Endothelial cell of umbilical vein (primary cell): ENCODE measurements at regions not wholly inside any gene's neighbourhood (a gene's known extent, or its start where the extent isn't known, plus 50 kb on each side); places are given as distances from the start of the nearest gene placed in this dataset.

Source experiments
- BruUV-seq: library from RNA; stranded (reverse); fragments of 400-500 nt; replicated peaks from 2 replicates; lab custom pipeline; 2021; lab: Mats Ljungman, UMichigan
- CTCF ChIA-PET: fragments of 300-600, 350-600 bp; sonication (Branson Sonifier 250); formaldehyde crosslinking; loops from one replicate; lab custom pipeline; 2021; ENCODE audit warnings: antibody characterized with exemption, inconsistent platforms; lab: Charles Lee
- POLR2A ChIA-PET: fragments of 300-600, 350-600 bp; sonication (Branson Sonifier 250); formaldehyde crosslinking; loops from one replicate; lab custom pipeline; 2021; ENCODE audit warnings: antibody characterized with exemption, inconsistent platforms; lab: Charles Lee
- DNase-seq: peaks from one replicate; pipeline ENCODE4 v3.0.0-alpha.2; 2011; ENCODE audit warnings: low read depth, low spot score
- FAIRE-seq: peaks from 2 replicates; lab custom pipeline; 2011; peaks lifted over from hg19 to GRCh38; lab: Jason Lieb, UNC
- H2AFZ ChIP-seq: 2 replicates; pipeline ENCODE4 v1.6.0; 2012; ENCODE audit warnings: low read depth, low read length, control low read depth, inconsistent platforms
- H3K27ac ChIP-seq: 2 replicates; pipeline ENCODE4 v1.5.1; 2011; ENCODE audit warnings: low read depth, mild to moderate bottlenecking, control low read depth, low read length, moderate library complexity; ENCODE audit not compliant: insufficient read depth
- H3K27me3 ChIP-seq, 2 experiments: 2 replicates each; pipeline versions ENCODE4 v1.6.0 to v1.6.1; 2011; ENCODE audit warnings: low read length in 2 of 2, mixed read lengths in 1 of 2; ENCODE audit not compliant: control insufficient read depth in 2 of 2, insufficient read depth in 2 of 2
- H3K36me3 ChIP-seq, 2 experiments: 2 replicates in 1 of 2; 3 replicates in 1 of 2; pipeline ENCODE4 v1.5.1; 2011; ENCODE audit warnings: low read length in 2 of 2, mild to moderate bottlenecking in 1 of 2, moderate library complexity in 1 of 2; ENCODE audit not compliant: control insufficient read depth in 2 of 2, insufficient read depth in 2 of 2; ENCODE audit errors: extremely low read depth in 1 of 2
- H3K4me1 ChIP-seq: 3 replicates; pipeline ENCODE4 v1.5.1; 2011; ENCODE audit warnings: mild to moderate bottlenecking, low read length; ENCODE audit not compliant: control insufficient read depth, insufficient read depth; ENCODE audit errors: extremely low read depth
- H3K4me2 ChIP-seq: 2 replicates; pipeline ENCODE4 v1.6.1; 2011; ENCODE audit warnings: low read length, control low read depth, mixed read lengths; ENCODE audit not compliant: insufficient read depth
- H3K4me3 ChIP-seq, 3 experiments: fragments of 200-600 bp in 1 of 3; sonication (generic), shearing (Covaris generic) in 1 of 3; replicated peaks in 1 of 3; 2 replicates each; pipeline ENCODE4 v1.5.1; 2011 to 2016; ENCODE audit warnings: control low read depth in 3 of 3, low read length in 3 of 3, mild to moderate bottlenecking in 2 of 3, inconsistent platforms in 1 of 3, low read depth in 1 of 3, moderate library complexity in 1 of 3; ENCODE audit not compliant: insufficient read depth in 1 of 3
- H3K79me2 ChIP-seq: 2 replicates; pipeline ENCODE4 v1.6.0; 2012; ENCODE audit warnings: low read length, inconsistent platforms; ENCODE audit not compliant: control insufficient read depth, insufficient read depth
- H3K9ac ChIP-seq: replicated peaks from 2 replicates; pipeline ENCODE3; 2011; ENCODE audit warnings: low read length, control low read depth; ENCODE audit not compliant: insufficient read depth; ENCODE audit errors: extremely low read depth
- H3K9me1 ChIP-seq: replicated peaks from 3 replicates; pipeline ENCODE4 v1.6.0; 2011; ENCODE audit warnings: mild to moderate bottlenecking, low read length; ENCODE audit not compliant: control insufficient read depth, insufficient read depth; ENCODE audit errors: extremely low read depth
- H3K9me3 ChIP-seq: replicated peaks from 2 replicates; pipeline ENCODE4 v1.5.1; 2012; ENCODE audit warnings: low read length, inconsistent platforms; ENCODE audit not compliant: control insufficient read depth, insufficient read depth
- H4K20me1 ChIP-seq: replicated peaks from 2 replicates; pipeline ENCODE3; 2011; ENCODE audit warnings: mild to moderate bottlenecking, low read length; ENCODE audit not compliant: control insufficient read depth, insufficient read depth; ENCODE audit errors: extremely low read depth
- CTCF ChIP-seq, 2 donors: IDR thresholded peaks; 1 replicate in 1 of 2; 2 replicates in 1 of 2; pipeline ENCODE4 v1.5.1; 2011; ENCODE audit warnings: low read length in 2 of 2, mild to moderate bottlenecking in 2 of 2, moderate library complexity in 2 of 2, control low read depth in 1 of 2, inconsistent platforms in 1 of 2, low read depth in 1 of 2; ENCODE audit not compliant: insufficient read depth in 1 of 2; ENCODE audit errors: extremely low read depth in 1 of 2
- EZH2 ChIP-seq: IDR thresholded peaks from 2 replicates; pipeline ENCODE4 v1.6.1; 2012; ENCODE audit warnings: borderline replicate concordance, low read depth, mild to moderate bottlenecking, moderate library complexity, low read length, inconsistent platforms; ENCODE audit not compliant: severe bottlenecking
- FOS ChIP-seq: IDR thresholded peaks from 2 replicates; pipeline ENCODE4 v1.6.1; 2011; ENCODE audit warnings: mild to moderate bottlenecking, low read length, moderate library complexity, borderline replicate concordance; ENCODE audit not compliant: insufficient read depth
- GATA2 ChIP-seq: IDR thresholded peaks from 2 replicates; pipeline ENCODE4 v1.7.0; 2011; ENCODE audit warnings: low read depth, mild to moderate bottlenecking, moderate library complexity, mixed read lengths, low read length; ENCODE audit not compliant: insufficient read length, insufficient read depth
- JUN ChIP-seq: IDR thresholded peaks from 2 replicates; pipeline ENCODE4 v1.6.1; 2011; ENCODE audit warnings: borderline replicate concordance, low read depth; ENCODE audit not compliant: insufficient read length, insufficient read depth
- MAX ChIP-seq: IDR thresholded peaks from 2 replicates; pipeline ENCODE4 v1.6.1; 2011; ENCODE audit not compliant: insufficient read depth, insufficient read length
- MYC ChIP-seq: IDR thresholded peaks from one replicate; pipeline ENCODE4 v1.6.1; 2011; ENCODE audit warnings: mild to moderate bottlenecking, low read depth, low read length
- POLR2A ChIP-seq: IDR thresholded peaks from 2 replicates; pipeline ENCODE4 v1.6.1; 2012; ENCODE audit warnings: low read depth, mild to moderate bottlenecking, control low read depth, low read length
- POLR2AphosphoS5 ChIP-seq: IDR thresholded peaks from 2 replicates; pipeline ENCODE4 v1.6.1; 2012; ENCODE audit warnings: low read depth, mild to moderate bottlenecking, control low read depth, low read length, moderate library complexity; ENCODE audit not compliant: insufficient read depth
- dilution Hi-C: fragments of 300-500 bp; cut with MboI; formaldehyde crosslinking; loops from one replicate; pipeline ENCODE4 v1.15.0; 2019; ENCODE audit warnings: low sequenced_read_pairs; ENCODE audit not compliant: extremely low pct_ligation_motif_present
- intact Hi-C: fragments of 100-400 bp; cut with micrococcal nuclease; formaldehyde crosslinking; loops from one replicate; pipeline ENCODE4 v1.10.0; 2022

GRCh38 chr6:132205946-132206345 lies 195.3 kb downstream of the MOXD1 start:
- Histone ChIP-seq H3K4me1 (no peaks in the 10 kb centered on the region), H3K27me3 (no peaks in the 10 kb centered on the region), H3K4me2 (no peak overlapping the region), H3K9ac (no peak overlapping the region), H3K27ac (no peak overlapping the region), H4K20me1 (no peaks in the 10 kb centered on the region), H3K9me3 (no peaks in the 10 kb centered on the region), H3K9me1 (no peaks in the 10 kb centered on the region), H3K4me3 (no peak overlapping the region), H3K36me3 (no peaks in the 10 kb centered on the region), H2AFZ (no peak overlapping the region), H3K79me2 (no peaks in the 10 kb centered on the region)
- TF ChIP-seq POLR2AphosphoS5 = no peak
- intact Hi-C loops (no loop called here), dilution Hi-C loops (no loop called here)
- no peak for DNase-seq
- no peak for FAIRE-seq
- BruUV-seq = no TSS peak
- ChIA-PET CTCF (interaction anchor here (1.5 kb wide), 1 partner anchor 74 kb away, joined by 4 read pairs; no protein-coding TSS in a partner anchor), POLR2A (no interaction called here)

- no peaks in the 10 kb centered on the region for H4K20me1 ChIP-seq
- no peaks in the 10 kb centered on the region for H3K9me1 ChIP-seq
- H3K27me3 ChIP-seq = no peaks in the 10 kb centered on the region
- H3K4me2 ChIP-seq = no peak overlapping the region
- no peak overlapping the region for H3K27ac ChIP-seq
- TF ChIP-seq FOS (no peak), EZH2 (no peak), POLR2A (no peak), POLR2AphosphoS5 (no peak), CTCF (IDR thresholded peaks at IDR 0.05; ENCODE audit: extremely low read depth in 1 of 2, insufficient read depth in 1 of 2, low read depth in 1 of 2, low read length in 2 of 2) (no peak), GATA2 (no peak), JUN (no peak), MYC (no peak), MAX (no peak)
- H3K36me3 ChIP-seq = no peaks in the 10 kb centered on the region
- no peak overlapping the region for H3K4me3 ChIP-seq
- BruUV-seq = no TSS peak
- FAIRE-seq (no peak), DNase-seq (no peak)
- H3K4me1 ChIP-seq = no peaks in the 10 kb centered on the region
- ChIA-PET CTCF (interaction anchor here (1.8 kb wide), 1 partner anchor 14 kb away, joined by 7 read pairs; no protein-coding TSS in a partner anchor), POLR2A (no interaction called here)
- intact Hi-C loops (no loop called here), dilution Hi-C loops (no loop called here)
- H3K9ac ChIP-seq = no peak overlapping the region
- H2AFZ ChIP-seq = no peak overlapping the region
- H3K9me3 ChIP-seq = no peaks in the 10 kb centered on the region
- no peaks in the 10 kb centered on the region for H3K79me2 ChIP-seq
Observed at GRCh38 chr6:132204591-132204990, 196.7 kb downstream of the MOXD1 start.
